HepG2 (cell line): ENCODE measurements at regions not wholly inside any gene's neighbourhood (a gene's known extent, or its start where the extent isn't known, plus 50 kb on each side); places are given as distances from the start of the nearest gene placed in this dataset.

ENCODE experiments used
- ATAC-seq: fragments of 200-7000 bp; cut with Tn5 transposase; 3 replicates; pipeline ENCODE4 v1.9.1; 2020; ENCODE audit warnings: mild to moderate bottlenecking, moderate library complexity
- BruUV-seq: library from RNA; stranded (reverse); fragments of 400-500 nt; replicated peaks from 2 replicates; lab custom pipeline; 2021; lab: Mats Ljungman, UMichigan
- CTCF ChIA-PET: fragments of 300-600 bp; formaldehyde crosslinking; extraction: SDS; loops from one replicate; lab custom pipeline; 2021; ENCODE audit warnings: low total read pairs, inconsistent platforms, low intra/inter-chr PET ratio; lab: Yijun Ruan, JAX
- POLR2A ChIA-PET: fragments of 350-600 bp; sonication (Branson Sonifier 250); formaldehyde crosslinking; loops from one replicate; lab custom pipeline; 2020; ENCODE audit warnings: antibody characterized with exemption, inconsistent platforms; lab: Yijun Ruan, JAX
- DNase-seq: peaks from one replicate; pipeline ENCODE4 v3.0.0-alpha.2; 2015; ENCODE audit warnings: low spot score
- FAIRE-seq: peaks from 3 replicates; lab custom pipeline; 2011; peaks lifted over from hg19 to GRCh38; lab: Jason Lieb, UNC
- H2AFZ ChIP-seq: one replicate; pipeline ENCODE4 v1.6.1; 2011; ENCODE audit warnings: low read length, inconsistent platforms
- H3K27ac ChIP-seq: fragments of 300-600 bp; 3 replicates; pipeline ENCODE4 v1.8.0; 2011; ENCODE audit warnings: mixed run types, mild to moderate bottlenecking, mixed read lengths, low read length, inconsistent platforms; ENCODE audit not compliant: insufficient read depth; ENCODE audit errors: extremely low read length
- H3K27me3 ChIP-seq, 2 experiments: fragments of 200-600 bp in 1 of 2; 2 replicates in 1 of 2; 3 replicates in 1 of 2; pipeline versions ENCODE4 v1.6.0 to v1.8.0; 2011; ENCODE audit warnings: low read length in 2 of 2, mild to moderate bottlenecking in 2 of 2, moderate library complexity in 2 of 2, inconsistent platforms in 1 of 2; ENCODE audit not compliant: insufficient read depth in 2 of 2, control insufficient read depth in 1 of 2
- H3K36me3 ChIP-seq, 2 experiments: fragments of 200-600 bp in 1 of 2; replicated peaks in 1 of 2; 2 replicates in 1 of 2; 3 replicates in 1 of 2; pipeline versions ENCODE4 v1.5.1 to v1.8.0; 2011; ENCODE audit warnings: low read length in 2 of 2, inconsistent platforms in 1 of 2; ENCODE audit not compliant: insufficient read depth in 2 of 2, control insufficient read depth in 1 of 2
- H3K4me1 ChIP-seq: 2 replicates; pipeline ENCODE4 v1.5.1; 2012; ENCODE audit warnings: low read length, inconsistent platforms; ENCODE audit not compliant: insufficient read depth
- H3K4me2 ChIP-seq: 2 replicates; pipeline ENCODE4 v1.6.0; 2011; ENCODE audit warnings: low read depth, low read length, inconsistent platforms
- H3K4me3 ChIP-seq, 3 experiments: fragments of 200-600 bp in 1 of 3; sonication (generic), shearing (Covaris generic) in 1 of 3; replicated peaks in 1 of 3; 2 replicates each; pipeline ENCODE4 v1.5.1; 2011 to 2016; ENCODE audit warnings: low read length in 3 of 3, inconsistent platforms in 2 of 3, low read depth in 2 of 3, mild to moderate bottlenecking in 2 of 3, control low read depth in 1 of 3, mixed read lengths in 1 of 3; ENCODE audit not compliant: insufficient read depth in 1 of 3
- H3K79me2 ChIP-seq: one replicate; pipeline ENCODE4 v1.6.1; 2011; ENCODE audit warnings: low read length, inconsistent platforms; ENCODE audit not compliant: insufficient read depth
- H3K9ac ChIP-seq: 2 replicates; pipeline ENCODE4 v1.6.0; 2011; ENCODE audit warnings: mild to moderate bottlenecking, low read depth, low read length, inconsistent platforms; ENCODE audit not compliant: insufficient read depth
- H3K9me3 ChIP-seq: 2 replicates; pipeline ENCODE4 v1.5.1; 2012; ENCODE audit warnings: mild to moderate bottlenecking, low read length
- H4K20me1 ChIP-seq: 2 replicates; pipeline ENCODE4 v1.6.0; 2011; ENCODE audit warnings: inconsistent platforms, mild to moderate bottlenecking, low read length, moderate library complexity; ENCODE audit not compliant: insufficient read depth
- ATAD3A ChIP-seq: sonication (generic); formaldehyde crosslinking; IDR thresholded peaks from 2 replicates; pipeline ENCODE4 v1.4.0; 2020; ENCODE audit warnings: missing genetic modification reagents
- GATA4 ChIP-seq: sonication (generic); IDR thresholded peaks from 2 replicates; pipeline ENCODE4 v1.6.1; 2016; ENCODE audit warnings: antibody characterized with exemption, low read depth, borderline replicate concordance
- IKZF1 ChIP-seq: fragments of 450-650 bp; IDR thresholded peaks from 2 replicates; pipeline ENCODE4 v1.7.1; 2016
- NFE2L2 ChIP-seq: fragments of 150-350 bp; IDR thresholded peaks from 2 replicates; pipeline ENCODE4 v1.6.1; 2014; ENCODE audit warnings: low read length
- POGZ ChIP-seq: sonication (generic); formaldehyde crosslinking; IDR thresholded peaks from 2 replicates; pipeline ENCODE4 v1.4.0; 2020; ENCODE audit warnings: mild to moderate bottlenecking, missing genetic modification reagents
- REL ChIP-seq: sonication (generic); formaldehyde crosslinking; conservative IDR thresholded peaks from 2 replicates; pipeline ENCODE4 v1.8.0; 2022; ENCODE audit warnings: mild to moderate bottlenecking, missing genetic modification reagents, moderate library complexity
- RORA ChIP-seq: sonication (generic); formaldehyde crosslinking; IDR thresholded peaks from 2 replicates; pipeline ENCODE4 v1.5.0; 2020; ENCODE audit warnings: mild to moderate bottlenecking, missing genetic modification reagents, moderate library complexity
- TBX3 ChIP-seq: fragments of 450-650 bp; IDR thresholded peaks from 2 replicates; pipeline ENCODE4 v1.6.1; 2017; ENCODE audit warnings: antibody characterized with exemption, mild to moderate bottlenecking, inconsistent platforms, borderline replicate concordance
- TSC22D2 ChIP-seq: sonication (generic); formaldehyde crosslinking; IDR thresholded peaks from 2 replicates; pipeline ENCODE4 v1.5.1; 2020; ENCODE audit warnings: missing genetic modification reagents, mild to moderate bottlenecking, borderline replicate concordance
- ZFP36L2 ChIP-seq: sonication (generic); formaldehyde crosslinking; IDR thresholded peaks from 2 replicates; pipeline ENCODE4 v1.4.0; 2020; ENCODE audit warnings: missing genetic modification reagents
- ZNF30 ChIP-seq: sonication (generic); formaldehyde crosslinking; IDR thresholded peaks from 2 replicates; pipeline ENCODE4 v1.5.0; 2020; ENCODE audit warnings: mild to moderate bottlenecking, missing genetic modification reagents
- ZNF724P ChIP-seq: sonication (generic); formaldehyde crosslinking; IDR thresholded peaks from 2 replicates; pipeline ENCODE4 v1.8.0; 2022; ENCODE audit warnings: missing genetic modification reagents, borderline replicate concordance
- ZNF879 ChIP-seq: sonication (generic); formaldehyde crosslinking; IDR thresholded peaks from 2 replicates; pipeline ENCODE4 v1.8.1; 2023; ENCODE audit warnings: missing genetic modification reagents
- WGBS: methylation state at CpG from one replicate; pipeline ENCODE4 v1.1.6; 2017; ENCODE audit warnings: low lambda C conversion rate; 5-methylcytosine and 5-hydroxymethylcytosine counted together
- in situ Hi-C: cut with HindIII; loops from 2 replicates; pipeline ENCODE4 v1.10.0; 2017; ENCODE audit warnings: low pct_unique_long_range_greater_than_20kb; ENCODE audit not compliant: extremely low pct_ligation_motif_present
- intact Hi-C: fragments of 100-400 bp; cut with micrococcal nuclease; formaldehyde crosslinking; loops from one replicate; pipeline ENCODE4 v1.10.0; 2022; ENCODE audit not compliant: unreplicated experiment
- TF ChIP-seq, protein P1 (sequence below): sonication (generic); formaldehyde crosslinking; IDR thresholded peaks from 2 replicates; pipeline ENCODE4 v1.8.1; 2023; ENCODE audit warnings: mild to moderate bottlenecking, moderate library complexity, missing genetic modification reagents
- TF ChIP-seq, protein P2 (sequence below): sonication (generic); formaldehyde crosslinking; IDR thresholded peaks from 2 replicates; pipeline ENCODE4 v1.8.0; 2022; ENCODE audit warnings: mild to moderate bottlenecking, missing genetic modification reagents, borderline replicate concordance
- TF ChIP-seq, protein P3 (sequence below): sonication (generic); formaldehyde crosslinking; IDR thresholded peaks from 2 replicates; pipeline ENCODE4 v1.8.1; 2023; ENCODE audit warnings: mild to moderate bottlenecking, inconsistent platforms, moderate library complexity, missing genetic modification reagents, borderline replicate concordance
- TF ChIP-seq, protein P4 (sequence below): sonication (generic); formaldehyde crosslinking; IDR thresholded peaks from 2 replicates; pipeline ENCODE4 v1.9.0; 2021; ENCODE audit warnings: missing genetic modification reagents, mild to moderate bottlenecking, borderline replicate concordance

DNA sequence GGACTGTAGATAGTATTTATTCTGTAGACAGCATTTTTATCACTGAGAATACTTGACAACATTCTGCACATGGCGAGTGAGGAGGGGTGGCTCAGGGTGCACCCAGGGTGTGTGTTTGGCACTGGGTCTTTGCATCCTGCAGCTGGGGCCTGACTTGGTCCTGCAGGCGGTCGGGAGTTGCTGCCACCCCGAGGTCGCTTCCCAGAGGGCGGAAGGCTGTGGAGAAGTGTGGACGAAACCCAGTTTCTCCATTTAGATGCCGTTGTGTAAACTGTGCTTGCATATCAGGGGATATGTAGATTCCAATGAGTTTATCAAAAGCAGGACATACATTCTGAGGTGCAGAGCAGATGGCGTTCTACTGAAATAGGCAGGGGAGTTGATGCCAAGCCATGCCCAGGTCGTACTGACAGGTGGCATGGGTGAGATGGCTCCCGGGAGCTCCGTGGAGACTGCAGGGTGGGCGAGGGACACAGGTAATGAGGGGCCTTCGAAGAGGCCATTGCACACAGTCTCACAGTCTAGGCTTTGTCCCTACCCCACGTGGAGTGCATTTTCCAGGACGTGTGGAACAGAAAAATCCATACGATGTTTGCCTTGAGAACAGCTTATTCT is 74.5 kb downstream of the RTP5 start:
- intact Hi-C loops = no loop called here
- POLR2A ChIA-PET = no interaction called here

DNA sequence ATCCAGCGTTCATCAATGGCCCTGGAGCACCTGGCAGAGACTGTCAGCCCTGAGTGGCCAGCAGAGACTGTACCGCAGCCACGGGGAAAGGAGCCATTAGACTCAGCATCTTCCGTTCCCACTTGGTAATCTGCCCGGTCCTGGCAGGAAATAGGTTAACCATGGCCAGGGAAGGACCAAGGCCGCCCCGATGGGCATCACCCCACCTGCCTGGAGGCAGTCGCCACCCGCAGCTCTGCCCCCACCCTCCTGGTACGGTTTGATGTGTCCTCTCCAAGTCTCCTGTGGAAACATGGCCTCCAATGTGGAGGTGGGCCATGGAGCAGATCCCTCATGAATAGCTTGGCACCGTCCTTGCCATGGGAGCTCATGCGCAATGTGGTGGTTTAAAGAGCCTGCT is 75.3 kb downstream of the RTP5 start:
- ATAC-seq (no peak), DNase-seq (no peak), FAIRE-seq (no peak)
- peaks cover 23 to 73% of the 10 kb centered on the region in 2 experiments; a peak in 4 of 5 replicates for H3K27me3 ChIP-seq
- no peak overlapping the region for H2AFZ ChIP-seq
- in situ Hi-C loops (no loop called here), intact Hi-C loops (no loop called here)
- no peak overlapping the region for H3K27ac ChIP-seq
- H3K9me3 ChIP-seq = peaks cover 11% of the 10 kb centered on the region; the same call in 1 of the 2 replicates
- ChIA-PET POLR2A (no interaction called here), CTCF (no interaction called here)
- H3K4me3 ChIP-seq = no peak overlapping the region
- peaks cover 15% of the 10 kb centered on the region for H3K4me1 ChIP-seq
- no peak overlapping the region for H3K9ac ChIP-seq
- BruUV-seq = no TSS peak
- H4K20me1 ChIP-seq = no peaks in the 10 kb centered on the region
- no peak overlapping the region for H3K4me2 ChIP-seq
- no peaks in the 10 kb centered on the region for H3K36me3 ChIP-seq
- WGBS = 45% methylated on average over 11 of the region's 12 CpGs
- H3K79me2 ChIP-seq = no peaks in the 10 kb centered on the region
- TF ChIP-seq, protein P1, sequence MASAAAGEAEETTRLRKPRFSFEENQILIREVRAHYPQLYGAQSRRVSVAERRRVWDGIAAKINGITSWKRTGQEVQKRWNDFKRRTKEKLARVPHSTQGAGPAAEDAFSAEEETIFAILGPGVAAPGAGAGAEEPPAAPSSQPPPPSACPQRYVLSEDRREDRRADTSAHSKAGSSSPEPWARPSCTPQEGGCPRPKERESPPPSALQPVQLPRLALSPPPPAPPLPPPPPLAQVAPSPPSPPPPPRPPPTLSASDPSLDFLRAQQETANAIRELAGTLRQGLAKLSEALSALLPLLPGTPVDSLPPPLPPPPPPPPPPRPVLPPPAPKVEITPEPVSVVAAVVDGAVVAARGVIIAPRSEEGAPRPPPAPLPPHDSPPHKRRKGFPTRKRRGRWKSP (CRISPR knock-in tag) = no peak
- TF ChIP-seq POGZ (CRISPR knock-in tag) (no peak), RORA (CRISPR knock-in tag) (no peak), TBX3 (no peak), ZNF30 (no peak), ZFP36L2 (CRISPR knock-in tag) (no peak), IKZF1 (no peak), REL (CRISPR knock-in tag) (no peak), GATA4 (no peak)
- TF ChIP-seq, protein P2, sequence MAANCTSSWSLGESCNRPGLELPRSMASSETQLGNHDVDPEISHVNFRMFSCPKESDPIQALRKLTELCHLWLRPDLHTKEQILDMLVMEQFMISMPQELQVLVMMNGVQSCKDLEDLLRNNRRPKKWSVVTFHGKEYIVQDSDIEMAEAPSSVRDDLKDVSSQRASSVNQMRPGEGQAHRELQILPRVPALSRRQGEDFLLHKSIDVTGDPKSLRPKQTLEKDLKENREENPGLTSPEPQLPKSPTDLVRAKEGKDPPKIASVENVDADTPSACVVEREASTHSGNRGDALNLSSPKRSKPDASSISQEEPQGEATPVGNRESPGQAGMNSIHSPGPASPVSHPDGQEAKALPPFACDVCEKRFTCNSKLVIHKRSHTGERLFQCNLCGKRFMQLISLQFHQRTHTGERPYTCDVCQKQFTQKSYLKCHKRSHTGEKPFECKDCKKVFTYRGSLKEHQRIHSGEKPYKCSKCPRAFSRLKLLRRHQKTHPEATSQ (CRISPR knock-in tag) = no peak
- TF ChIP-seq, protein P3, sequence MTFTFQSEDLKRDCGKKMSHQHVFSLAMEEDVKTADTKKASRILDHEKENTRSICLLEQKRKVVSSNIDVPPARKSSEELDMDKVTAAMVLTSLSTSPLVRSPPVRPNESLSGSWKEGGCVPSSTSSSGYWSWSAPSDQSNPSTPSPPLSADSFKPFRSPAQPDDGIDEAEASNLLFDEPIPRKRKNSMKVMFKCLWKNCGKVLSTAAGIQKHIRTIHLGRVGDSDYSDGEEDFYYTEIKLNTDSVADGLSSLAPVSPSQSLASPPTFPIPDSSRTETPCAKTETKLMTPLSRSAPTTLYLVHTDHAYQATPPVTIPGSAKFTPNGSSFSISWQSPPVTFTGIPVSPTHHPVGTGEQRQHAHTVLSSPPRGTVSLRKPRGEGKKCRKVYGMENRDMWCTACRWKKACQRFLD (CRISPR knock-in tag) = no peak
- TF ChIP-seq, protein P4, sequence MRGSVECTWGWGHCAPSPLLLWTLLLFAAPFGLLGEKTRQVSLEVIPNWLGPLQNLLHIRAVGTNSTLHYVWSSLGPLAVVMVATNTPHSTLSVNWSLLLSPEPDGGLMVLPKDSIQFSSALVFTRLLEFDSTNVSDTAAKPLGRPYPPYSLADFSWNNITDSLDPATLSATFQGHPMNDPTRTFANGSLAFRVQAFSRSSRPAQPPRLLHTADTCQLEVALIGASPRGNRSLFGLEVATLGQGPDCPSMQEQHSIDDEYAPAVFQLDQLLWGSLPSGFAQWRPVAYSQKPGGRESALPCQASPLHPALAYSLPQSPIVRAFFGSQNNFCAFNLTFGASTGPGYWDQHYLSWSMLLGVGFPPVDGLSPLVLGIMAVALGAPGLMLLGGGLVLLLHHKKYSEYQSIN (CRISPR knock-in tag) = no peak

More for the DNA sequence above, 74.5 kb downstream of the RTP5 start:
- peaks cover 23% of the 10 kb centered on the region for H3K4me1 ChIP-seq
- no peak for TF ChIP-seq ZNF724P (CRISPR knock-in tag)
- TF ChIP-seq ZNF879 = no peak
- TF ChIP-seq ATAD3A = no peak
- TF ChIP-seq NFE2L2 = no peak
- TF ChIP-seq TSC22D2 (CRISPR knock-in tag) = no peak
- H3K9ac ChIP-seq = no peak overlapping the region
- H3K4me3 ChIP-seq = no peak overlapping the region
- no TSS peak for BruUV-seq
- DNase-seq (no peak), FAIRE-seq (no peak), ATAC-seq (no peak)
- WGBS = 32% methylated on average over 16 of the region's 17 CpGs
- CTCF ChIA-PET = no interaction called here
- H3K79me2 ChIP-seq = no peaks in the 10 kb centered on the region
- no peak overlapping the region for H2AFZ ChIP-seq
- H3K27ac ChIP-seq = no peak overlapping the region
- H3K36me3 ChIP-seq = no peaks in the 10 kb centered on the region
- in situ Hi-C loops = no loop called here
- H3K27me3 ChIP-seq = peaks cover 23 to 65% of the 10 kb centered on the region in 2 experiments; a peak in 4 of 5 replicates
- H3K4me2 ChIP-seq = no peak overlapping the region
- H4K20me1 ChIP-seq = no peaks in the 10 kb centered on the region
- peaks cover 17% of the 10 kb centered on the region; the same call in 1 of the 2 replicates for H3K9me3 ChIP-seq
